ENCODE measurements at regions not wholly inside any gene's neighbourhood (a gene's known extent, or its start where the extent isn't known, plus 50 kb on each side); places are given as distances from the start of the nearest gene placed in this dataset.

DNA sequence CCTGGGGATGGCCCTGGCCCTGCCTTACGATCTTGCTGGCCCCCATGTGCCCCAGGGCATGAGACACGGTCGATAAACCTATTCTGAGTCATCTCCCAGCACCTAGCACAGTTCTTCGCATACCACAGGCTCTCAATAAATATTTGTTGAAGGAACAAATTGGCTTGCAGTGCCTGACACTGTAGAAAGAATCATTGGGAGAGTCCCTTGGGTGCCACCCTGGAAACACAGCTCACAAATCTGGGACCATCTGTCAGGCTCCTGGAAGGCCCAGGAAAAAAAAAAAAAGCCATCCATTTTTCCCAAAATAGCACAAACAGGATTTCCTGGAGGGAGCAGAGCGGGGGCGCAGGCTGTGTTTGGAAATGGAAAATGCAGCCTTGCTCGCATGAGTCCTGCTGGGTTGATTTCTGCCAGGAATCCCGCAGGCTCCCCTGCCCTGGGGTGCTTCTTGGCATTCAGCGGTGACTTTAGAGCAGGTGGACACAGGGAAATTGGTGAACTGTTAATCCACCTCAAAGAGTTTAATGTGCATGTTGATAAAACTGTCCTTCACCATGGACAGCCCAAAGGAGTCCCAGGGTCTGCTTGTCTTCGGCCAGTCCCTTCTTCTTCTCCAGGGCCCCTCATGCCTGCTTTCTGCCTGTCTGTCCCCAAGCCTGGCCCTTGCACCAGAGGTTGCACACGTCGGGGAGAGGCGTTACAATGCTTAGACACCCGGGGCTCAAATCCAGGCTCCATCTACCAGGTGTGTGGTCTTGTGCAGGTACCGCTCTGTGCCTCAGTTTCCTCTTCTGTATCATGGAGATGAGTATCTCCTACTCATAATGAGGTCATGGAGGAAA is 106.1 kb upstream of the RFLNA start:
- TF ChIP-seq, protein P1, sequence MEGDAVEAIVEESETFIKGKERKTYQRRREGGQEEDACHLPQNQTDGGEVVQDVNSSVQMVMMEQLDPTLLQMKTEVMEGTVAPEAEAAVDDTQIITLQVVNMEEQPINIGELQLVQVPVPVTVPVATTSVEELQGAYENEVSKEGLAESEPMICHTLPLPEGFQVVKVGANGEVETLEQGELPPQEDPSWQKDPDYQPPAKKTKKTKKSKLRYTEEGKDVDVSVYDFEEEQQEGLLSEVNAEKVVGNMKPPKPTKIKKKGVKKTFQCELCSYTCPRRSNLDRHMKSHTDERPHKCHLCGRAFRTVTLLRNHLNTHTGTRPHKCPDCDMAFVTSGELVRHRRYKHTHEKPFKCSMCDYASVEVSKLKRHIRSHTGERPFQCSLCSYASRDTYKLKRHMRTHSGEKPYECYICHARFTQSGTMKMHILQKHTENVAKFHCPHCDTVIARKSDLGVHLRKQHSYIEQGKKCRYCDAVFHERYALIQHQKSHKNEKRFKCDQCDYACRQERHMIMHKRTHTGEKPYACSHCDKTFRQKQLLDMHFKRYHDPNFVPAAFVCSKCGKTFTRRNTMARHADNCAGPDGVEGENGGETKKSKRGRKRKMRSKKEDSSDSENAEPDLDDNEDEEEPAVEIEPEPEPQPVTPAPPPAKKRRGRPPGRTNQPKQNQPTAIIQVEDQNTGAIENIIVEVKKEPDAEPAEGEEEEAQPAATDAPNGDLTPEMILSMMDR (IDR thresholded peaks at IDR 0.05) = no peak
- no peak for TF ChIP-seq POLR2A (IDR thresholded peaks at IDR 0.05)

All from testis (tissue), 2 donors.